PC-3 (cell line): ENCODE measurements at regions not wholly inside any gene's neighbourhood (a gene's known extent, or its start where the extent isn't known, plus 50 kb on each side); places are given as distances from the start of the nearest gene placed in this dataset.

Experiments
- CTCF ChIP-seq: fragments of 300-600 bp; sonication (generic); conservative IDR thresholded peaks from 2 replicates; pipeline ENCODE4 v1.5.1; 2017; ENCODE audit warnings: antibody characterized with exemption, low read depth, mild to moderate bottlenecking, low read length
- EZH2phosphoT487 ChIP-seq: fragments of 300-600 bp; sonication (generic); IDR thresholded peaks from 2 replicates; pipeline ENCODE4 v1.6.1; 2018; ENCODE audit warnings: mild to moderate bottlenecking, antibody characterized with exemption, low read length, borderline replicate concordance

GRCh38 chr6:114579486-114579885 is 236.7 kb upstream of the HS3ST5 start:
- TF ChIP-seq CTCF = no peak
- no peak for TF ChIP-seq EZH2phosphoT487
